ENCODE measurements at regions not wholly inside any gene's neighbourhood (a gene's known extent, or its start where the extent isn't known, plus 50 kb on each side); places are given as distances from the start of the nearest gene placed in this dataset.

GRCh38 chr4:114728426-114728825, 129.8 kb downstream of the UGT8 start:
- DNase-seq: no peak

- peak; percentile 51 for DNase-seq
These were observed 130.6 kb downstream of the UGT8 start for GRCh38 chr4:114729068-114729738.

- DNase-seq: no peak
These were observed 136.0 kb downstream of the UGT8 start for GRCh38 chr4:114734594-114734993.

- no peak for DNase-seq
These were observed 154.0 kb downstream of the UGT8 start for GRCh38 chr4:114752391-114753165.

GRCh38 chr4:114754616-114755015, 156.0 kb downstream of the UGT8 start:
- DNase-seq: no peak

GRCh38 chr4:114758066-114758465, 159.5 kb downstream of the UGT8 start:
- no peak for DNase-seq

- no peak for DNase-seq
These were observed 169.9 kb downstream of the UGT8 start for GRCh38 chr4:114768501-114768900.

- no peak for DNase-seq
These were observed 172.0 kb downstream of the UGT8 start for GRCh38 chr4:114770624-114771023.

- DNase-seq: no peak
These were observed 174.7 kb downstream of the UGT8 start for GRCh38 chr4:114773339-114773738.
